ENCODE measurements at regions not wholly inside any gene's neighbourhood (a gene's known extent, or its start where the extent isn't known, plus 50 kb on each side); places are given as distances from the start of the nearest gene placed in this dataset.

DNA sequence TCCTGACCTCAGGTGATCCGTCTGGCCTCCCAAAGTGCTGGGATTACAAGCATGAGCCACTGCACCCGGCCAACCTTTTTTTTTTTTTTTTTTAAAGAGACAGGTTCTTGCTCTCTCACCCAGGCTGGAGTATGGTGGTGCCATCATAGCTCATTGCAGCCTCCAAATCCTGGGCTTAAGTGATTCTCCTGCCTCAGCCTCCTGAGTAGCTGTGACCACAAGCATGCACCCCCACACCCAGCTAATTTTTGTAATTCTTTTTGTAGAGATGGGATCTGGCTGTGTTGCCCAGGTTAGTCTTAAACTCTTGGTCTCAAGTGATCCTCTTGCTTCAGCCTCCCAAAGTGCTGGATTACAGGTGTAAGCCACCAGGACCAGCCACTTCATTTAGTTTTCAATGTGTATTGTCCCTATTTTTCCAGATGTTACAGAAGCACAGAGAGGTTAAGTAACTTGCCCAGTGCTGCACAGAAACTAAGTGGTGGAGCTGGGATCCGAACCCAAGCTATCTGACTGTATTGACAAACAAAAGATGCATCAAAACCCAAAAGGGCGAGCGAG is 55.6 kb upstream of the GRK3 start:
- 77 to 86% methylated on average over 3 of the region's 5 CpGs for WGBS, 2 experiments (ENCODE audit: insufficient coverage in 2 of 2)
- Histone ChIP-seq H3K4me1 (ENCODE audit: control insufficient read depth, insufficient read depth, low read length, poor library complexity, severe bottlenecking) (no peaks in the 10 kb centered on the region), H3K27ac (ENCODE audit: low read depth, low read length, severe bottlenecking) (no peak overlapping the region), H3K4me3 (ENCODE audit: extremely low read depth, insufficient read depth, low read length, poor library complexity, severe bottlenecking) (no peak overlapping the region), H3K9me3 (ENCODE audit: control insufficient read depth, low read length) (no peaks in the 10 kb centered on the region), H3K36me3 (ENCODE audit: control insufficient read depth, insufficient read depth, low read length) (peaks cover 12% of the 10 kb centered on the region)

DNA sequence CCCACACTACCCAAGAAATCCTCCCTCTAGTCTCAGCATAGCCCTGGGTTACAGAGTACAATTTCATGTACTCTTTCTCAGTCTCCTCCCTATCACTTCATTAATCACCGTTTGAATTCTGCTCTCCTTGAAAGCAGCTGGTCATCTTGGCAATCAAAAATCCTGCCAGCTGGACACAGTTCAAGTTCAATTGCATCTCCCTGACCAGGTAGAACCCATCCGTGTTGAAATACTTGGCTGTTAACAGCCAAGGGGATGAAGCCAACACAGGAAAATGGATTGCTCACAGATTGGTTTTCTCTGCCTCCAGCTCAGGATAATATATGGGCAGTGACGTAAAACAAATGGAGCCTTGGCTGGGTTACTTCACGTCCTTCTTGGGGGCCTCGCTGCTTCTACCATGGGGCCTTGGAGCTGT is 55.1 kb upstream of the GRK3 start:
- Histone ChIP-seq H3K4me1 (ENCODE audit: control insufficient read depth, insufficient read depth, low read length, poor library complexity, severe bottlenecking) (no peaks in the 10 kb centered on the region), H3K4me3 (ENCODE audit: extremely low read depth, insufficient read depth, low read length, poor library complexity, severe bottlenecking) (no peak overlapping the region), H3K36me3 (ENCODE audit: control insufficient read depth, insufficient read depth, low read length) (peaks cover 12% of the 10 kb centered on the region), H3K9me3 (ENCODE audit: control insufficient read depth, low read length) (no peaks in the 10 kb centered on the region), H3K27ac (ENCODE audit: low read depth, low read length, severe bottlenecking) (no peak overlapping the region)
- WGBS, 2 experiments (ENCODE audit: insufficient coverage in 2 of 2), result 88 to 91% methylated on average over 4 to 5 of the region's 5 CpGs

- Histone ChIP-seq H3K4me1 (ENCODE audit: control insufficient read depth, insufficient read depth, low read length, poor library complexity, severe bottlenecking) (no peaks in the 10 kb centered on the region), H3K4me3 (ENCODE audit: extremely low read depth, insufficient read depth, low read length, poor library complexity, severe bottlenecking) (no peak overlapping the region), H3K9me3 (ENCODE audit: control insufficient read depth, low read length) (no peaks in the 10 kb centered on the region), H3K36me3 (ENCODE audit: control insufficient read depth, insufficient read depth, low read length) (peaks cover 12% of the 10 kb centered on the region), H3K27ac (ENCODE audit: low read depth, low read length, severe bottlenecking) (no peak overlapping the region)
- 77 to 86% methylated on average over 3 of the region's 3 CpGs for WGBS, 2 experiments (ENCODE audit: insufficient coverage in 2 of 2)
These were observed 53.6 kb upstream of the GRK3 start for GRCh38 chr22:25510876-25511275.

GRCh38 chr22:25511725-25512124 is 52.8 kb upstream of the GRK3 start:
- Histone ChIP-seq H3K36me3 (ENCODE audit: control insufficient read depth, insufficient read depth, low read length) (peaks cover 12% of the 10 kb centered on the region), H3K9me3 (ENCODE audit: control insufficient read depth, low read length) (no peaks in the 10 kb centered on the region), H3K4me3 (ENCODE audit: extremely low read depth, insufficient read depth, low read length, poor library complexity, severe bottlenecking) (no peak overlapping the region), H3K27ac (ENCODE audit: low read depth, low read length, severe bottlenecking) (no peak overlapping the region), H3K4me1 (ENCODE audit: control insufficient read depth, insufficient read depth, low read length, poor library complexity, severe bottlenecking) (no peaks in the 10 kb centered on the region)
- 89 to 95% methylated on average over 2 of the region's 3 CpGs for WGBS, 2 experiments (ENCODE audit: insufficient coverage in 2 of 2)

DNA sequence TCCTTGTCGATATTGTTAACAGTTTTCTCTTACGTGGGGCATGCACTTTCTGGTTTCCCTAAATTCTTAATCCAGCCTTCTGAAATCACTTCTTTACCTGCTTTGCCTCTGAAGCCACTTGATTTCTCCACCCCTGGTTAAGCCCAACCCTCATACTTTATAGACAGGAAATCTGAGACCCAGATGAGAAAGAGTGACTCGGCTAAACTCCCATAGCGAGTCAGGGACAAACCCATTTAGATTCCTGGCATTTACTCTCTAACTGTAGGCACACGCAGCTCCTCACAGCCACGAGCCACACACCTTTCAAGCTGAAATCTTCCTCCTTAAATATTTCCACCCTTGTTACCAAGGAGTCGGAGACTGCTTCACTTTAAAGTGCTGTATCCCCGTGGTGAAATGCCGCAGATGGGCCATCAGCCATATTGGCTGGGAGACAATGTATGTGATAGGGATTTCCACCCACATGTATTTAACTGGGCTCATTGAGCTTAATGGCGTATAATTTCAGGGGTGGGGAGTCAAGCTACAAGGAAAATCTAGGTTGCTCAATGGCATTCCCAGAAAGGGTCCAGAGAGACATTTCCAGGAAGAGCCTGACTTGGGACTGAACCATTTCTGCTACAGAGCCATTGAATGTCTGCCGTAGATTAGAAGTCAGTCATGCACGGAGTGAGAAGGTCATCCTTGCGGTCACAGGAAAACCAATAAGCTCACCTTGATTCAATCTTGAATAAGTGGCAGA is 49.9 kb upstream of the GRK3 start:
- WGBS, 2 experiments (ENCODE audit: insufficient coverage in 2 of 2), result 77 to 81% methylated on average over 11 of the region's 13 CpGs
- H3K4me1 ChIP-seq (ENCODE audit: control insufficient read depth, insufficient read depth, low read length, poor library complexity, severe bottlenecking), result no peaks in the 10 kb centered on the region

More for the DNA sequence above, 49.9 kb upstream of the GRK3 start:
- no peaks in the 10 kb centered on the region for H3K9me3 ChIP-seq (ENCODE audit: control insufficient read depth, low read length)
- H3K4me3 ChIP-seq (ENCODE audit: extremely low read depth, insufficient read depth, low read length, poor library complexity, severe bottlenecking), result no peak overlapping the region
- no peak overlapping the region for H3K27ac ChIP-seq (ENCODE audit: low read depth, low read length, severe bottlenecking)
- peaks cover 12% of the 10 kb centered on the region for H3K36me3 ChIP-seq (ENCODE audit: control insufficient read depth, insufficient read depth, low read length)
